NB4 (cell line): ENCODE measurements at regions not wholly inside any gene's neighbourhood (a gene's known extent, or its start where the extent isn't known, plus 50 kb on each side); places are given as distances from the start of the nearest gene placed in this dataset.

Experiments
- DNase-seq: peaks from one replicate; pipeline ENCODE4 v3.0.0; 2010; ENCODE audit warnings: low read depth
- H3K4me3 ChIP-seq: one replicate; pipeline ENCODE4 v1.5.1; 2011; ENCODE audit warnings: mild to moderate bottlenecking, low read depth, low read length, moderate library complexity
- MAX ChIP-seq: IDR thresholded peaks from 2 replicates; pipeline ENCODE4 v1.6.1; 2011; ENCODE audit warnings: low read depth, low read length
- MYC ChIP-seq: IDR thresholded peaks from 2 replicates; pipeline ENCODE4 v1.6.1; 2011; ENCODE audit warnings: low read depth, low read length
- POLR2A ChIP-seq: IDR thresholded peaks from 2 replicates; pipeline ENCODE4 v1.6.1; 2011; ENCODE audit warnings: mild to moderate bottlenecking; ENCODE audit not compliant: insufficient read length; ENCODE audit errors: extremely low read depth
- TF ChIP-seq, protein P1 (sequence below): IDR thresholded peaks from one replicate; pipeline ENCODE4 v1.5.1; 2012; ENCODE audit warnings: low read depth, low read length

GRCh38 chr18:27869735-27870134 lies 307.2 kb downstream of the CDH2 start:
- DNase-seq = no peak
- H3K4me3 ChIP-seq = no peak overlapping the region
- TF ChIP-seq MYC (no peak), POLR2A (no peak)

- DNase-seq = no peak
- no peak overlapping the region for H3K4me3 ChIP-seq
- TF ChIP-seq, protein P1, sequence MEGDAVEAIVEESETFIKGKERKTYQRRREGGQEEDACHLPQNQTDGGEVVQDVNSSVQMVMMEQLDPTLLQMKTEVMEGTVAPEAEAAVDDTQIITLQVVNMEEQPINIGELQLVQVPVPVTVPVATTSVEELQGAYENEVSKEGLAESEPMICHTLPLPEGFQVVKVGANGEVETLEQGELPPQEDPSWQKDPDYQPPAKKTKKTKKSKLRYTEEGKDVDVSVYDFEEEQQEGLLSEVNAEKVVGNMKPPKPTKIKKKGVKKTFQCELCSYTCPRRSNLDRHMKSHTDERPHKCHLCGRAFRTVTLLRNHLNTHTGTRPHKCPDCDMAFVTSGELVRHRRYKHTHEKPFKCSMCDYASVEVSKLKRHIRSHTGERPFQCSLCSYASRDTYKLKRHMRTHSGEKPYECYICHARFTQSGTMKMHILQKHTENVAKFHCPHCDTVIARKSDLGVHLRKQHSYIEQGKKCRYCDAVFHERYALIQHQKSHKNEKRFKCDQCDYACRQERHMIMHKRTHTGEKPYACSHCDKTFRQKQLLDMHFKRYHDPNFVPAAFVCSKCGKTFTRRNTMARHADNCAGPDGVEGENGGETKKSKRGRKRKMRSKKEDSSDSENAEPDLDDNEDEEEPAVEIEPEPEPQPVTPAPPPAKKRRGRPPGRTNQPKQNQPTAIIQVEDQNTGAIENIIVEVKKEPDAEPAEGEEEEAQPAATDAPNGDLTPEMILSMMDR = no peak
- TF ChIP-seq MAX = no peak
- TF ChIP-seq MYC = no peak
- no peak for TF ChIP-seq POLR2A
Observed at GRCh38 chr18:27865431-27865830, 311.5 kb downstream of the CDH2 start.

DNA sequence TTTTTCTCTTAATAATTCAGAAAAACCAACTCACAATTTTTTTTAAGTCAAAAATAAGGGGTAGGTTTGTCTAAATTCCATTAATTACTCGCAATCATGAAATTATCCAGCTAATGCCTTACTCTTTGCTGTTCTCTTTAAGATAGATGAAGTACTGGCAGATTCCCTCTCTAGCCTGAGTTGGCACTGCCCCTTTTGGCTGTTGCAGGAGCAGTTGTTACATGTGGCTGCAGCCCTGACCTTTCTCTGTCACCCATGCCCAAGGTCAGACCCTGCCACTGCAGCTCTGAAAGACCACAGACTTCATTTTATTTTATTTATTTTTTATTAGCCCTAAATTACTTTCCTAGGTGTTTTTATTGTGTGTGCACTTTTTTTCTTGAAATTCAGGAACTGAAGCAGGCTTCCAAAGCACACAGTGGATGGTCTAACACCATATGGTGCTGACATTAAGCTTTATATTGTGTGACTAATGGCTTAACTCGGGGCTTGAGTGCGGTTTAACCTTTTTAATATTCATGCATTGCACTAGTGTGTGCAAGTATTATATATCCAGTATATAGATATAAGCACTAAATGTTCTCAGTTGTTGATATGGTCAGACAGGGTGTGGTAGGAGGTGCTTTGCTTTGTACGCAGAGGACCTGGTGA lies 313.0 kb downstream of the CDH2 start:
- no peak overlapping the region for H3K4me3 ChIP-seq
- no peak for DNase-seq
- TF ChIP-seq MYC (no peak), MAX (no peak), POLR2A (no peak)
- TF ChIP-seq, protein P1 = no peak

DNA sequence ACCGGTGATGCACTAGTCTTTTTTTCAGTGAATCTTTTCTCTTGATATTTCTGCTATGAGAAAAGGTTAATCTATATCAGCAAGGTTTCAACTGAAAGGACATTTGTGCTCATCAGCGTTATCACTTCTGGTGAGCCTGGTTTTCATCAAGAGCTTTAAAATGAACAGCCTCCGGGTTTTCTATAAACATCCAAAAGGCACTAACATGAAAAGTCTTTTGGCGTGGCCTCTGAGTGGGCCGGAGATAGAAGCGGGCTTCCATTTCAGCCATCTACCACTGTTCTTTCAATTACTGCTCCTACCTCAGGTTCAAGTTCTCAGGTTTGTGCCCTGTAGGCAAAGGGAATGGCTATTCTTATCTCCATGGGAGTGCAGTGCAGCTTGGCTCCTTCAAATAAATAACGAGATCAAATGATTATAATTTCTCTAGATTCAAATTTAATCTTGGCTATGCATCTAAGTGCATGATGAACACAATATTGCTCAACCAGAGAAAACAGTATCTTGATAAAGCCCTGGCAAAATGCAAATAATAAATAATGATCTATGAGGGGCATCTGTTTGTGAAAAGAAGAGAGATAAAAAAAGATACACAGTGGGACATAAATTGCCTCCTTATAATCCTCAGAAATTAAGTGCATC lies 314.8 kb downstream of the CDH2 start:
- DNase-seq = no peak
- TF ChIP-seq MAX = no peak
- TF ChIP-seq, protein P1 = no peak
- TF ChIP-seq POLR2A = no peak
- TF ChIP-seq MYC = no peak
- no peak overlapping the region for H3K4me3 ChIP-seq

DNA sequence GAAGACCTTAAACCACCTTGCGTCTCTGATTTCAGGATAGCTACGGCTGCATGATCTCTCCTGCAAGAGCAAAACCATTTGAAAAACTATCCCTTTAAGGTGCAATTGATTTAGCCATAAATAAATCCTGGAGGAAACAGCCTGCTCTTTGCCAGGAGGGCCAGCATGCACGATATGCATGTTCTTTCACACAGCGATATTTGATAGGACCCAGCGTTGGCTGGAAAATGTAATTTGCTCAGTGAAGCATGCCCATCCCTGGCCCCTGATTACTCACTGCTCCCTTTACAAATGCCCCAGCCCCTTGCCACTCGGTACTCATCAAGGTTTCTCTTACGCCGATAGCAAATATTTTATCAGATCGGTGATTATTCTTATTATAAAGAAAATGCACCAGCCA lies 315.4 kb downstream of the CDH2 start:
- DNase-seq = no peak
- TF ChIP-seq MAX (no peak), MYC (no peak), POLR2A (no peak)
- TF ChIP-seq, protein P1 = no peak
- H3K4me3 ChIP-seq = no peak overlapping the region

- TF ChIP-seq POLR2A = no peak
- TF ChIP-seq MAX = no peak
- TF ChIP-seq MYC = no peak
- TF ChIP-seq, protein P1 = no peak
- no peak overlapping the region for H3K4me3 ChIP-seq
- no peak for DNase-seq
Observed at GRCh38 chr18:27860701-27861107, 316.2 kb downstream of the CDH2 start.
